SKM-1 (cell line): ENCODE measurements at regions not wholly inside any gene's neighbourhood (a gene's known extent, or its start where the extent isn't known, plus 50 kb on each side); places are given as distances from the start of the nearest gene placed in this dataset.
"Not testable (repeated sequence)": the region's sequence is repeated elsewhere in the genome, so short reads cannot be mapped to it uniquely, and the experiment has no call there.

Experiments used
- DNase-seq: peaks from one replicate; lab custom pipeline; 2025; ENCODE audit not compliant: unreplicated experiment; lab: John Stamatoyannopoulos, UW

DNA sequence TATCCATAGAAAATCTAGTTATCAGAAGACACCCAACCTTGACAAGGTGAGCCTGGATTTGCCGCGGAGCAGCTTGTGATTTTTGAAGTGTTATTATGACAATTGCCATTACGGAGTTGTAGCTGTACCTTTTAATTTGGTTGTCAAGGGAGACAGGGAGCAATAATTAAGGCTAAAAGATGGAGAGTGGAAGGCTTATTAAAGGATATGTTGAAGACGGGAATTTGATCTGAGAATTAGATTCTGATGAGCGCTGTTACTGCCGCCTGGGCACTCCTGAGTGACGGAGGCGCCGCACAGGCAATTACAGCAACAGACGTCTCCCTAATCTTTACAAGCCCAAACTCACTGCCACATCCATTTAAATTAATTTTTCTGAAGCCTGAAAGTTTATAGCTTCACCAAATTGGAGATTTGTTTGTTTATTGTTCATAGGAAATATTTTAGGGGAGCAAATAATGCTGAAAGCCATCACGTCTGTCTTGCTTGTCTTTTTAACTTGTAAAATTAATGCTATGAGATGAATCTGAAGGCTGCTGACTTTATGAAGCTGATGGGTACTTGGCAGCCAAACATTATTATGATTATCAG, 475.0 kb upstream of the ADARB2 start:
- DNase-seq, result no peak

GRCh38 chr10:2210088-2210487, 472.8 kb upstream of the ADARB2 start:
- DNase-seq, result no peak

DNA sequence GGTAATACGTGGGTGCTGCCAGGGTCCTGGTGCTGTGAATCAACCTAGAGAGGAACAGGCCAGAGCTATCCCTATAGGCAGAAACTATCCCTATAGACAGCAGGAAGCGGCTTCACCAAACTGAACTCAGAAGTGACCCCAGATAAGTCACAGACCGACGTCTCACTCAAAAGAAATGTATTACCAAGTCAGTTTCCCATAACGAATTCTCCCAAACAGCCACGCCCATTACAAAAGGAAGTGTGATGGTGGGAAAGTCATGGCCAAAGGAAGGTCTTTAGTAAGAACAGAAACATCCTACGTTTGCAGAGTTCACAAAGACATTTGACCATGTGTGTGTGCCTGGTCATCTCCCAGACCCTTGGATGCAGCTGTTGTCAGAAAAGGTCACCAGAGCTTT, 470.8 kb upstream of the ADARB2 start:
- no peak for DNase-seq

DNA sequence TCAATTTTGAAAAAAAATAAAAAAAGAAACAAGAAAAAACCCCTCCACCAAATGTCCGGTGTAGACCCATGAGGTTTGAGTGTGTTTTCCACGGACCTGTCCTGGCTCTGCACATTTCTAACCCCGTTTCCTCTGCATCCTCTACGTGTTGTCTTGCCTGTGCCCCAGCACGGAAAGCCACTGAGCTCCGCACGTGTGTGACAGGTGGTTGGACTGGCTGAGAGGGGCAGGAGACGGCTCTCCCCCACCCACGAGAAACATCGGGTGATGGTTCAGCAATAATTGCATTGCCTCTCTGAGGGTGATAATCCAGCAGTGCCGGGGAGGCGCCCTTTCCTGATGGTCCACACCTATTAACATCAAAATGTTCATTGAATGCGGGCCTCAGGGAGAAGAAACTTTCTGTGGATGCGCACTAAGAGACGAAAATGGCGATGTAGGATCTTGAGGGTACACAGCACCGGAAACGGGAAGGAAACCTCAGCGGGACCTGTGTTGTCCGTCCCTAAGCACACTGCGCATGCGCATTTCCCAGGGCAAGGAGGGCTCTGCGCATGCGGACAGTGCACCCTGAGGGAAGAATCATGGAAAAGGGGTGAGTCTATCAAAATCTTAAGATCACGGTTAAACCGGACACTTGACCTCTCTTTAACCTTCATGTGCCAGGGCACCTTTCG, 470.1 kb upstream of the ADARB2 start:
- no peak for DNase-seq

GRCh38 chr10:2205406-2205805, 468.1 kb upstream of the ADARB2 start:
- DNase-seq, result no peak

- DNase-seq, result no peak
Measured at GRCh38 chr10:2202401-2202800, 465.1 kb upstream of the ADARB2 start.

DNA sequence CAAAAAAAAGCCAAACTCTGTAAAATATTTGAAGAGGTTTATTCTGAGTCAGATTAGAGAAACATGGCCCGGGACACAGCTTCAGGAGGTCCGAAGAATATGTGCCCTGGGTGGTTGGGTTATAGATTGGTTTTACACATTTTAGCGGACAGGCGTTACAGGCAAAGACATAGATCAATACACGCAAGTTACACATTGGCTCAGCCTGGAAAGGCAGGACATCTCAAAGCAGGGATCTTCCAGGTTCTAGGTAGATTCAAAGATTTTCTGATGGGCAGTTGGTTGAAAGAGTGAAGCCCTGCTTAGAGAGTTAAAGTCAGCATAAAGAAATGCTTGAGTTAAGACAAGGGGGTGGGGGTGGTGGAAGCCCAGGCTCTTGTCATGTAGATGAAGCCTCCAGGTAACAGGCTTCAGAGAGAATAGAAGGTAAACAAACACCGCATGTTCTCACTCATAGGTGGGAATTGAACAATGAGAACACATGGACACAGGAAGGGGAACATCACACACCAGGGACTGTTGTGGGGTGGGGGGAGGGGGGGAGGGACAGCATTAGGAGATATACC, 464.3 kb upstream of the ADARB2 start:
- no peak for DNase-seq

DNA sequence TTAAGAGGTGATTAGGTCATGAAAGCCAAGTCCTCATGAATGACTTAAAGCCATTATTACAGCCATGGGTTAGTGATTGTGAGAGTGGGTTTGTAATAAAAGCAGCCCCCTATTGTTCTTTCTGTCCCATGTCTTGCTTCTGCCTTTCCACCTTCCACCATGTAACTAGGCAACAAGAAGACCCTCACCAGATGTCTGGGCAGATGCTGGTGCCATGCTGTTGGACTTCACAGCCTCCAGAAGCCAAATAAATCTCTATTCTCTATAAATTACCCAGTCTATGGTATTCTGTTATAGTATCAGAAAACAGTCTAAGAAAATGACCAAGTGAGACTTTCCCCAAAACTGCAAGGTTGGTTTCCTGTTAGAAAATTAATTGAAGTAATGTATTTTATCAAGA, 460.3 kb upstream of the ADARB2 start:
- DNase-seq, result no peak

DNA sequence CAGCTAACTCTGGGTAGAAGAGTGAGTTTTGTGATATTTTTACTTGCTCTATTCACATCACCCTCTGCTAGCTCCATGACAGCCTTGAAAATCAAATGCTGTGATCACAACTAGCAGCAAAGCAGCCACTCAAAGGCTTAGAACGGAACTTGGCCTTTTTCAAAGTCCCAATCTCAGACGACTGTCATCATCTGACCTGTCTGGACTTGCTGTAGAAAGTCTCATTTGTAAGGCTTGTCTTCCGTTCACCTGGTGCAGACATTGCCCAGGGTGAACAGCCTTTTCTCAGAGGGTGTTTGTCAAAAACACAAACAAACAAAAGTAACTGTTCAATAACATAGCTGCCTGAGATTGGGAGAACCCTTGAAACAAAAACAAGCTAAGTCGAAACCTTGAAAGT, 458.9 kb upstream of the ADARB2 start:
- DNase-seq, result no peak

DNA sequence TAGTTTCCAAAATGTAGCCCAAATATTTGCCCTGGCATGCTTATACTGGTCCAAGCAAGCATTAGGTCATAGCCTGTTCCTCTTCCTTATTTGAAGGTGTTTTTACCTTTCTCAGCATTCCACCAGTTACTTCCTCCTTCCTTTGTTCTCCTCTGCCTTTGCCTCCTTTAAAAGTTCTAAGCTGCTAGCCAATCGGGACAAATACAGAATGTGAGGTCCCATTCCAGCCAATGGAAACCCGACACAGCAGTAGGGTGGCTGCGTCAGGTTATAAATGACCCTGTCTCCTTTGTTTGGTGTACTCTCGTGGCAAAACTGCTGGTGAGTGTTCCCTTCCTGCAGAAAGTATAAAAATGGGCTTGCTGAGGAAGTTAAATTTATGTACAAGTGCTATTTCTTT, 452.0 kb upstream of the ADARB2 start:
- not testable (repeated sequence) for DNase-seq

DNA sequence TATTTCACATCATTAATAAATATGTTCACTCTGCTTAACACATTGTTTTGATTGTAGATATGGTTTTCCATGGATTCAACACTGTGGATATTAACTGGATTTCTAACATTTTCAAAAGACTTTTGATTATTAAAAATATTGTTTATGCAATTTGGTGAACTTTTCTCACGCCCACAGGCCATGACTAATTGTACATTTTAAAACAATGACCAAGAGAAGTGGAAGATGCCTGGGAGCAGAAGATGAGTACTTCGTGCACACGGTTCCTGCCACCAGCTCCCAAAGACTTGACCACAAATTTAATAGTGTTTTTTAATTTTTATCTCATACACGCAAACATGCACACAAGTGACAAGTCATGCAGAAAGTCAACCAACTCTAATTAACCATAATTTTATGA, 451.0 kb upstream of the ADARB2 start:
- DNase-seq, result no peak

- DNase-seq, result no peak
Measured at GRCh38 chr10:2173327-2173726, 436.0 kb upstream of the ADARB2 start.

DNA sequence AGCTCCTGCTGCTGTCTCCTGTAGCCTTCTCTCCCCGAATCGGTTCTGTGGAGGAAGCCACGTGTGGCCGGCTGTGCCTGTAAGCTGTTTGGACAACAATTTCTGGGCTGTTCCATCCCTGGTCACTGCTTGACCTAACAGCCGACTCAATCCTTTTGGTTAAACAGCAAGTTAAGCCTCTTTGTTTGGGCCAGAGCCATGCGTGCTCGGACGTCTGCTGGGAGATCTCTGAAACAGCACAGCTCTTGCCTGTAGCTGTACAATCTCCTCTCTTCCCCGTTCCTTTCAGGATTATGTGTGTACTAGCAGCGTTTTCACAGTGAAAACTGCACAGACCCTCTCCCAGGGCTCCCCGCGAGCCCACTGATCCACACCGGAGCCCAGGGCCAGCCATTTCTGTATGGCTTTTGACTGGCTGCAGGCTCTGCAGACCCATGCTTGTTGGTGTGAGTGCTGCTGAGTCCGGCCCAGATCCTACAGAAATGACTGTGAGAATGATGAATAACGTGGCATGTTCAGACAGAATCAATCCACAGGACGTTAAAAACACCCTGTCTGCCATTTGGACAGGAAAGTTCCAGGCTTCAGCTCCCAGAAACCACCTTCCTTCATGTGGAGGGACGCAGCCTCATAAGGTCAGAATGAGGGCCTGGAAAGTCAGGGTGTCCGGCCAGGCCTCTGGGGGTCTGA, 428.6 kb upstream of the ADARB2 start:
- DNase-seq, result no peak

DNA sequence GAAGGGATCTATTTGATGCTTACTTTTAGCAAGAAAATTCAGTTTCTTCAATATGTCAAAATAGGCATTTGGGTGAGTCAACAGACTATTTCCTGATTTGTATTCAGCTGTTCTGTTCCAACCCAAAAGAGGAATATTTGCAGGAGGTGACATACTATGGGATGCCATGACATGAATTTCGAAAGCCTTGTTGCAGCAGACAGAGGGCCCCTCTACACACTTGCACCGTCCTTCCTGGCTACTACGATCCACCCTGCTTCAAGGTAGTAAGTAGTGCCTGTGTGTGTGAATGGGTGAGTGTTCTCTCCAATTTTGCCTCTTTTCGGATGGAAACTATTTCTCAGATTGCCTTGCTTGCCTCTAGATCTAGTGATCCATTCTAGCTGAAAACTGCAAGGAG, 413.0 kb upstream of the ADARB2 start:
- DNase-seq, result no peak

GRCh38 chr10:2145926-2146478, 408.7 kb upstream of the ADARB2 start:
- DNase-seq, result no peak

DNA sequence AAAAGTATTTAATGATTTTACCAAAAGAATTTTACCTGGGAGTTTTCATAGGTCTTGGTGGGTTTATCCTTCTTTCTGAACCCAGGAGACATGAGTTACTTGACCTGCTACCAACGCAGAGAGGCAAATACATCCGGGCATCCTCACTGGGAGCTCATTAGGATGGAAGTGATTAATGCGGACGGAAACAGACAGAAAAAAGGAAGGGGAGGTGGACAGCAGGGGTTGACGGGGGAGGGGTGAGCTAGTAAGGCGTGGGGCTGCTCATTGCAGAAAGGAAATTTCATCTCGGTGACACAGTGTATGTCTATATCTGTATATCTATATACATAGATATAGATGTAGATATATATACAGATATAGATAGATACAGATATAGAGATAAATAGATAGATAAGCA, 408.2 kb upstream of the ADARB2 start:
- DNase-seq, result no peak

GRCh38 chr10:2144584-2144983, 407.3 kb upstream of the ADARB2 start:
- no peak for DNase-seq

DNA sequence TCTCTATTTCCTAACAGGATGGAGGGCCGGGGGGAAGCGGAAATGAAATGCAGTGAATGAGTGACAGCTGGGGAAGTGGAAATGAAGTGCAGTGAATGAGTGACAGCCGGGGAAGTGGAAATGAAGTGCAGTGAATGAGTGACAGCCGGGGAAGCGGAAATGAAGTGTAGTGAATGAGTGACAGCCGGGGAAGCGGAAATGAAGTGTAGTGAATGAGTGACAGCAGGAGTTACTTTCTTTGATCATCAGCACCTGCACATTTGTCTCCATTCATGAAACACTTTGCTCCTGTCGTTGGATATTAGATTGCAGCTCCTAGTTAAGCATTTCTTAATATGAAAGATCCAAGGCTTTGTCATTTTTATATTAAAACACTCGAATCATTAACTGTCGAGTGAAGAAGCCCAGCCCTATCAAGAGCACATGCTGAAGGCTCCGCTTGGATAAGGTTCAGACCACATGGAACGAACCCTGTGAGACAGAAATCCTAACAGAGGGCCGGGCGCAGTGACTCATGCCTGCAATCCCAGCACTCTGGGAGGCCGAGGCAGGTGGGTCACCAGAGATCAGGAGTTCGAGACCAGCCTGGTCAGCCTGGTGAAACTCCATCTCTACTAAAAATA, 406.0 kb upstream of the ADARB2 start:
- DNase-seq, result no peak

DNA sequence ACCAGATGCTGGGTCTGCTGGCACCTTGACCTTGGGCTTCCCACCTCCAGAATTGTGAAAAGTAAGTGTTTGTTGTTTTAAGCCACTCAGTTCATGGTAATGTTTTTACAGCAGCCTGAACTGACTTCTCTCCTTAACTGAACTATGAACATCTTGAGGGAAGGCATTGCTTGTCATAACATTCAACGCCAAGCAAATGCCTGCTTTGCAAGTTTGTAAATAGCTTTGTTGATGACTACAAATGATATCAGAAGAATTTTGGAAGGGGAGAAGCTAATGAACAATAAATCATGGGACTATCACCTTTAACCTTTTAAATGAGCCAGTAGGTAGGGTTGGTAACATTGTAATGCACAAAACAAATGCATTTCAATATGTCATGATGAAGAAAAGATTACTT, 402.4 kb upstream of the ADARB2 start:
- DNase-seq, result no peak

- no peak for DNase-seq
Measured at GRCh38 chr10:2137549-2138174, 400.3 kb upstream of the ADARB2 start.

- DNase-seq, result no peak
Measured at GRCh38 chr10:2130705-2131305, 393.5 kb upstream of the ADARB2 start.
